SK-N-SH treated with all-trans-retinoic acid at 6 μM for 48 hours (cell line): ENCODE measurements at regions not wholly inside any gene's neighbourhood (a gene's known extent, or its start where the extent isn't known, plus 50 kb on each side); places are given as distances from the start of the nearest gene placed in this dataset.

Experiments used
- TF ChIP-seq, protein P1 (sequence below): fragments of 250-450 bp; sonication (Bioruptor Pico); IDR thresholded peaks from 2 replicates; pipeline ENCODE4 v1.5.0; 2020; ENCODE audit warnings: mild to moderate bottlenecking, moderate library complexity
- TF ChIP-seq, protein P2 (sequence below): fragments of 250-450 bp; sonication (Bioruptor Pico); IDR thresholded peaks from 2 replicates; pipeline ENCODE4 v1.8.0; 2020; ENCODE audit warnings: mild to moderate bottlenecking, moderate library complexity, borderline replicate concordance

DNA sequence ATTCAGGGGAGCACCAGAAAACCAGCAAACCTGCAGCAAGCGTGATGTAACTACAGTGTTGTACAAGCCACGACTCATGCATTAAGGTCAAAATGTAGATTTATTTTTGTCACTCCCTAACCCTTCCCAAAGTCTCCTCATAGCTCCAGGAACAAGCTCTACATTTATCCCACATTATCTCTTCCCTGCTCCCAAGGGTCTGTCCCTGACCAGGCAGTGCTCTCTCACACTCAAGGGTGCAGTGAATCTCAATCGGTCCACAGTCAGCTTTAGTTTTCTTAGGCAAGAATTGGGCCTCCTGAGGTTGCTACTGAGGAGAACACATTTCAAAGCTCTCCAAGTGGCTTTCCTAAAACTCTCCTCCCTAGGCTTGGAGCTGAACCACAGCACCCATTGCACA lies 219.4 kb downstream of the NHLRC3 start:
- TF ChIP-seq, protein P1, sequence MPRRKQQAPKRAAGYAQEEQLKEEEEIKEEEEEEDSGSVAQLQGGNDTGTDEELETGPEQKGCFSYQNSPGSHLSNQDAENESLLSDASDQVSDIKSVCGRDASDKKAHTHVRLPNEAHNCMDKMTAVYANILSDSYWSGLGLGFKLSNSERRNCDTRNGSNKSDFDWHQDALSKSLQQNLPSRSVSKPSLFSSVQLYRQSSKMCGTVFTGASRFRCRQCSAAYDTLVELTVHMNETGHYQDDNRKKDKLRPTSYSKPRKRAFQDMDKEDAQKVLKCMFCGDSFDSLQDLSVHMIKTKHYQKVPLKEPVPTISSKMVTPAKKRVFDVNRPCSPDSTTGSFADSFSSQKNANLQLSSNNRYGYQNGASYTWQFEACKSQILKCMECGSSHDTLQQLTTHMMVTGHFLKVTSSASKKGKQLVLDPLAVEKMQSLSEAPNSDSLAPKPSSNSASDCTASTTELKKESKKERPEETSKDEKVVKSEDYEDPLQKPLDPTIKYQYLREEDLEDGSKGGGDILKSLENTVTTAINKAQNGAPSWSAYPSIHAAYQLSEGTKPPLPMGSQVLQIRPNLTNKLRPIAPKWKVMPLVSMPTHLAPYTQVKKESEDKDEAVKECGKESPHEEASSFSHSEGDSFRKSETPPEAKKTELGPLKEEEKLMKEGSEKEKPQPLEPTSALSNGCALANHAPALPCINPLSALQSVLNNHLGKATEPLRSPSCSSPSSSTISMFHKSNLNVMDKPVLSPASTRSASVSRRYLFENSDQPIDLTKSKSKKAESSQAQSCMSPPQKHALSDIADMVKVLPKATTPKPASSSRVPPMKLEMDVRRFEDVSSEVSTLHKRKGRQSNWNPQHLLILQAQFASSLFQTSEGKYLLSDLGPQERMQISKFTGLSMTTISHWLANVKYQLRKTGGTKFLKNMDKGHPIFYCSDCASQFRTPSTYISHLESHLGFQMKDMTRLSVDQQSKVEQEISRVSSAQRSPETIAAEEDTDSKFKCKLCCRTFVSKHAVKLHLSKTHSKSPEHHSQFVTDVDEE = no peak
- TF ChIP-seq, protein P2, sequence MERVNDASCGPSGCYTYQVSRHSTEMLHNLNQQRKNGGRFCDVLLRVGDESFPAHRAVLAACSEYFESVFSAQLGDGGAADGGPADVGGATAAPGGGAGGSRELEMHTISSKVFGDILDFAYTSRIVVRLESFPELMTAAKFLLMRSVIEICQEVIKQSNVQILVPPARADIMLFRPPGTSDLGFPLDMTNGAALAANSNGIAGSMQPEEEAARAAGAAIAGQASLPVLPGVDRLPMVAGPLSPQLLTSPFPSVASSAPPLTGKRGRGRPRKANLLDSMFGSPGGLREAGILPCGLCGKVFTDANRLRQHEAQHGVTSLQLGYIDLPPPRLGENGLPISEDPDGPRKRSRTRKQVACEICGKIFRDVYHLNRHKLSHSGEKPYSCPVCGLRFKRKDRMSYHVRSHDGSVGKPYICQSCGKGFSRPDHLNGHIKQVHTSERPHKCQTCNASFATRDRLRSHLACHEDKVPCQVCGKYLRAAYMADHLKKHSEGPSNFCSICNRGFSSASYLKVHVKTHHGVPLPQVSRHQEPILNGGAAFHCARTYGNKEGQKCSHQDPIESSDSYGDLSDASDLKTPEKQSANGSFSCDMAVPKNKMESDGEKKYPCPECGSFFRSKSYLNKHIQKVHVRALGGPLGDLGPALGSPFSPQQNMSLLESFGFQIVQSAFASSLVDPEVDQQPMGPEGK (CRISPR knock-in tag) = no peak
